Fibroblast of skin of back (primary cell): ENCODE measurements at regions not wholly inside any gene's neighbourhood (a gene's known extent, or its start where the extent isn't known, plus 50 kb on each side); places are given as distances from the start of the nearest gene placed in this dataset.

Experiments
- DNase-seq: peaks from one replicate; pipeline ENCODE4 v3.0.0-alpha.2; 2013

GRCh38 chr22:48104766-48105165 is 1342.3 kb downstream of the TBC1D22A start:
- DNase-seq, result no peak

GRCh38 chr22:48104102-48104738 is 1341.8 kb downstream of the TBC1D22A start:
- DNase-seq, result no peak

GRCh38 chr22:48103126-48103875 is 1340.9 kb downstream of the TBC1D22A start:
- DNase-seq, result no peak

- no peak for DNase-seq
Observed at GRCh38 chr22:48102581-48102980, 1340.1 kb downstream of the TBC1D22A start.

GRCh38 chr22:48101704-48102103 is 1339.3 kb downstream of the TBC1D22A start:
- DNase-seq, result no peak

GRCh38 chr22:48100685-48101417 is 1338.4 kb downstream of the TBC1D22A start:
- DNase-seq, result no peak

GRCh38 chr22:48099671-48100070 is 1337.2 kb downstream of the TBC1D22A start:
- no peak for DNase-seq

- no peak for DNase-seq
Observed at GRCh38 chr22:48099251-48099650, 1336.8 kb downstream of the TBC1D22A start.

GRCh38 chr22:48098921-48099245 is 1336.4 kb downstream of the TBC1D22A start:
- no peak for DNase-seq

GRCh38 chr22:48098243-48098920 is 1335.9 kb downstream of the TBC1D22A start:
- no peak for DNase-seq

GRCh38 chr22:48097723-48098122 is 1335.3 kb downstream of the TBC1D22A start:
- no peak for DNase-seq

GRCh38 chr22:48096851-48097665 is 1334.6 kb downstream of the TBC1D22A start:
- DNase-seq, result no peak

- DNase-seq, result no peak
Observed at GRCh38 chr22:48096411-48096810, 1334.0 kb downstream of the TBC1D22A start.

- no peak for DNase-seq
Observed at GRCh38 chr22:48093981-48094380, 1331.5 kb downstream of the TBC1D22A start.

- DNase-seq, result no peak
Observed at GRCh38 chr22:48092866-48093265, 1330.4 kb downstream of the TBC1D22A start.

- no peak for DNase-seq
Observed at GRCh38 chr22:48091656-48092223, 1329.3 kb downstream of the TBC1D22A start.

GRCh38 chr22:48091060-48091650 is 1328.7 kb downstream of the TBC1D22A start:
- DNase-seq, result no peak

- no peak for DNase-seq
Observed at GRCh38 chr22:48090332-48090672, 1327.9 kb downstream of the TBC1D22A start.

- DNase-seq, result peak; percentile 49
Observed at GRCh38 chr22:48089601-48090331, 1327.3 kb downstream of the TBC1D22A start.

GRCh38 chr22:48088926-48089536 is 1326.6 kb downstream of the TBC1D22A start:
- DNase-seq, result no peak
